DND-41 (cell line): ENCODE measurements at regions not wholly inside any gene's neighbourhood (a gene's known extent, or its start where the extent isn't known, plus 50 kb on each side); places are given as distances from the start of the nearest gene placed in this dataset.

ENCODE experiments used
- EZH2 ChIP-seq: IDR thresholded peaks from 3 replicates; pipeline ENCODE4 v1.6.1; 2012; ENCODE audit warnings: borderline replicate concordance, low read depth, mild to moderate bottlenecking, moderate library complexity, low read length, inconsistent platforms; ENCODE audit not compliant: severe bottlenecking
- TF ChIP-seq, protein P1 (sequence below): IDR thresholded peaks from 2 replicates; pipeline ENCODE4 v1.5.1; 2012; ENCODE audit warnings: borderline replicate concordance, low read length, moderate library complexity, mild to moderate bottlenecking; ENCODE audit not compliant: poor library complexity, severe bottlenecking; ENCODE audit errors: extremely low read depth

DNA sequence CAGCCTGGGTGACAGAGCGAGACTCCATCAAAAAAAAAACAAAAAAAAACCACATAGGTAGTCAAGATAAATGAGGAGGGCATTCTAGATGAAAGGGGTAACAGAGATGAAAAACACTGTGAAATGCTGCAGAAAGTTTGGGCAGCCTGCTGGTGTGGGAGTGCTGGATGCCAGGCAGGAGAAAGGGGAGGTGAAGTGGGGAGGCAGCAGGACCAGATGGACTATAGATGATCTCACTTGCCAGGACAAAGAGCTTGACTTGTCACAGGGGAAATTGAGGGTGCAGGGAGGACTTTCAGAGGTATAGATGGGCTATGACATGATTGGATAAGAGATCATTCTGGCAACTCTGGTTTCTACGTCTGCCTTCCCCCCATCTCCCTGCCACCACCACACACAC, 519.7 kb upstream of the ZFP42 start:
- no peak for TF ChIP-seq EZH2
- TF ChIP-seq, protein P1, sequence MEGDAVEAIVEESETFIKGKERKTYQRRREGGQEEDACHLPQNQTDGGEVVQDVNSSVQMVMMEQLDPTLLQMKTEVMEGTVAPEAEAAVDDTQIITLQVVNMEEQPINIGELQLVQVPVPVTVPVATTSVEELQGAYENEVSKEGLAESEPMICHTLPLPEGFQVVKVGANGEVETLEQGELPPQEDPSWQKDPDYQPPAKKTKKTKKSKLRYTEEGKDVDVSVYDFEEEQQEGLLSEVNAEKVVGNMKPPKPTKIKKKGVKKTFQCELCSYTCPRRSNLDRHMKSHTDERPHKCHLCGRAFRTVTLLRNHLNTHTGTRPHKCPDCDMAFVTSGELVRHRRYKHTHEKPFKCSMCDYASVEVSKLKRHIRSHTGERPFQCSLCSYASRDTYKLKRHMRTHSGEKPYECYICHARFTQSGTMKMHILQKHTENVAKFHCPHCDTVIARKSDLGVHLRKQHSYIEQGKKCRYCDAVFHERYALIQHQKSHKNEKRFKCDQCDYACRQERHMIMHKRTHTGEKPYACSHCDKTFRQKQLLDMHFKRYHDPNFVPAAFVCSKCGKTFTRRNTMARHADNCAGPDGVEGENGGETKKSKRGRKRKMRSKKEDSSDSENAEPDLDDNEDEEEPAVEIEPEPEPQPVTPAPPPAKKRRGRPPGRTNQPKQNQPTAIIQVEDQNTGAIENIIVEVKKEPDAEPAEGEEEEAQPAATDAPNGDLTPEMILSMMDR, result no peak
